GM12878 (cell line): ENCODE measurements at regions not wholly inside any gene's neighbourhood (a gene's known extent, or its start where the extent isn't known, plus 50 kb on each side); places are given as distances from the start of the nearest gene placed in this dataset.

Experiments used
- ATAC-seq: fragments of 200-7000 bp; cut with Tn5 transposase; 3 replicates; pipeline ENCODE4 v1.9.1; 2020; ENCODE audit warnings: mild to moderate bottlenecking, moderate library complexity
- BruUV-seq: library from RNA; stranded (reverse); fragments of 400-500 nt; replicated peaks from 2 replicates; lab custom pipeline; 2021; lab: Mats Ljungman, UMichigan
- CTCF ChIA-PET: fragments of 300-600 bp; sonication (Branson Sonifier 250); formaldehyde crosslinking; extraction: SDS; loops from one replicate; lab custom pipeline; 2021; ENCODE audit warnings: inconsistent platforms; lab: Yijun Ruan, JAX
- POLR2A ChIA-PET: fragments of 350-600 bp; formaldehyde crosslinking; extraction: SDS; loops from one replicate; lab custom pipeline; 2021; ENCODE audit warnings: inconsistent platforms; lab: Charles Lee
- RAD21 ChIA-PET: fragments of 300-600 bp; sonication (Branson Sonifier 250); formaldehyde crosslinking; loops from one replicate; lab custom pipeline; 2023; ENCODE audit warnings: antibody characterized with exemption; ENCODE audit not compliant: unreplicated experiment; lab: Charles Lee
- SMC1A ChIA-PET: fragments of 300-600 bp; sonication (Branson Sonifier 250); formaldehyde crosslinking; loops from one replicate; lab custom pipeline; 2023; ENCODE audit not compliant: unreplicated experiment, uncharacterized antibody; lab: Charles Lee
- DNase-seq: peaks from one replicate; pipeline ENCODE4 v3.0.0-alpha.2; 2011; ENCODE audit warnings: low read depth, low spot score
- FAIRE-seq: peaks from 3 replicates; lab custom pipeline; 2011; peaks lifted over from hg19 to GRCh38; lab: Jason Lieb, UNC
- H2AFZ ChIP-seq: 2 replicates; pipeline ENCODE4 v1.6.0; 2011; ENCODE audit warnings: low read depth, low read length, control low read depth; ENCODE audit not compliant: control insufficient read depth
- H3K27ac ChIP-seq: 2 replicates; pipeline ENCODE4 v1.5.1; 2011; ENCODE audit warnings: control low read depth; ENCODE audit not compliant: control insufficient read depth, insufficient read depth
- H3K27me3 ChIP-seq, 2 experiments: replicated peaks in 1 of 2; 2 replicates each; pipeline versions ENCODE4 v1.6.0 to v1.6.1; 2011; ENCODE audit warnings: low read length in 1 of 2; ENCODE audit not compliant: control insufficient read depth in 2 of 2, insufficient read depth in 2 of 2
- H3K36me3 ChIP-seq, 2 experiments: 2 replicates each; pipeline ENCODE4 v1.5.1; 2011; ENCODE audit warnings: low read length in 1 of 2; ENCODE audit not compliant: control insufficient read depth in 2 of 2, insufficient read depth in 2 of 2
- H3K4me1 ChIP-seq: 2 replicates; pipeline ENCODE4 v1.6.1; 2011; ENCODE audit warnings: mild to moderate bottlenecking, low read length, moderate library complexity, mixed read lengths; ENCODE audit not compliant: control insufficient read depth, insufficient read depth
- H3K4me2 ChIP-seq: 2 replicates; pipeline ENCODE4 v1.6.0; 2011; ENCODE audit warnings: control low read depth; ENCODE audit not compliant: control insufficient read depth, insufficient read depth
- H3K4me3 ChIP-seq: fragments of 200-600 bp; sonication (generic); 2 replicates; pipeline ENCODE4 v1.5.1; 2016
- H3K79me2 ChIP-seq: 2 replicates; pipeline ENCODE4 v1.6.0; 2011; ENCODE audit warnings: low read length; ENCODE audit not compliant: control insufficient read depth, insufficient read depth
- H3K9ac ChIP-seq: 2 replicates; pipeline ENCODE4 v1.8.0; 2011; ENCODE audit warnings: low read length, control low read depth, mixed read lengths; ENCODE audit not compliant: control insufficient read depth, insufficient read depth
- H3K9me3 ChIP-seq: replicated peaks from 3 replicates; pipeline ENCODE4 v1.5.1; 2011; ENCODE audit warnings: mild to moderate bottlenecking, low read length; ENCODE audit not compliant: control insufficient read depth, insufficient read depth
- H4K20me1 ChIP-seq: 2 replicates; pipeline ENCODE4 v1.6.0; 2011; ENCODE audit not compliant: control insufficient read depth, insufficient read depth
- BCL11A ChIP-seq: IDR thresholded peaks from 2 replicates; pipeline ENCODE4 v1.6.1; 2011; ENCODE audit warnings: low read depth, low read length
- CHD1 ChIP-seq: IDR thresholded peaks from 2 replicates; pipeline ENCODE4 v1.6.1; 2012; ENCODE audit warnings: low read depth, low read length, improper control_type of control experiment
- HDAC2 ChIP-seq: fragments of 200-600 bp; sonication (generic); IDR thresholded peaks from 2 replicates; pipeline ENCODE4 v1.6.1; 2017
- HDGF ChIP-seq: fragments of 450-650 bp; IDR thresholded peaks from 2 replicates; pipeline ENCODE4 v1.6.1; 2016; ENCODE audit warnings: antibody characterized with exemption
- IRF4 ChIP-seq: IDR thresholded peaks from 2 replicates; pipeline ENCODE4 v1.6.1; 2011; ENCODE audit warnings: low read depth, low read length
- KAT2A ChIP-seq: conservative IDR thresholded peaks from 2 replicates; pipeline ENCODE4 v1.6.1; 2011; ENCODE audit warnings: low read depth, low read length; ENCODE audit not compliant: control insufficient read depth
- KDM1A ChIP-seq: fragments of 200-600 bp; sonication (generic); IDR thresholded peaks from 2 replicates; pipeline ENCODE4 v1.6.1; 2016; ENCODE audit warnings: borderline replicate concordance
- MAX ChIP-seq: IDR thresholded peaks from 2 replicates; pipeline ENCODE4 v1.6.1; 2012; ENCODE audit warnings: low read depth, low read length, improper control_type of control experiment
- MLLT1 ChIP-seq: fragments of 450-650 bp; IDR thresholded peaks from 2 replicates; pipeline ENCODE4 v1.6.1; 2016; ENCODE audit warnings: mild to moderate bottlenecking
- MTA3 ChIP-seq: IDR thresholded peaks from 2 replicates; pipeline ENCODE4 v1.6.1; 2012; ENCODE audit warnings: low read length, inconsistent platforms, borderline replicate concordance
- MXI1 ChIP-seq: fragments of 150-350 bp; IDR thresholded peaks from 2 replicates; pipeline ENCODE4 v1.6.1; 2011; ENCODE audit warnings: low read depth, mild to moderate bottlenecking, inconsistent platforms, low read length, improper control_type of control experiment
- PAX8 ChIP-seq: fragments of 450-650 bp; IDR thresholded peaks from 2 replicates; pipeline ENCODE4 v1.6.1; 2017; ENCODE audit warnings: mild to moderate bottlenecking, moderate library complexity
- PML ChIP-seq: IDR thresholded peaks from 2 replicates; pipeline ENCODE4 v1.6.1; 2012; ENCODE audit warnings: low read length, inconsistent platforms
- RAD21 ChIP-seq: IDR thresholded peaks from 2 replicates; pipeline ENCODE4 v1.6.1; 2011; ENCODE audit warnings: mild to moderate bottlenecking, low read depth, low read length, moderate library complexity; ENCODE audit not compliant: insufficient read depth
- TBL1XR1 ChIP-seq: IDR thresholded peaks from 2 replicates; pipeline ENCODE4 v1.6.1; 2012; ENCODE audit warnings: low read depth, low read length, improper control_type of control experiment
- ZBTB33 ChIP-seq: fragments of 450-650 bp; IDR thresholded peaks from 2 replicates; pipeline ENCODE4 v1.6.1; 2017; ENCODE audit warnings: mild to moderate bottlenecking
- WGBS: methylation state at CpG from one replicate; pipeline ENCODE4 v1.1.6; 2016; ENCODE audit warnings: low lambda C conversion rate; ENCODE audit not compliant: insufficient replicate concordance, insufficient coverage; ENCODE audit errors: missing lambda C conversion rate; 5-methylcytosine and 5-hydroxymethylcytosine counted together
- in situ Hi-C: fragments of 300-500 bp; cut with MboI; formaldehyde crosslinking; loops from 9 replicates; pipeline ENCODE4 v1.14.3; 2018; ENCODE audit warnings: mixed read lengths
- intact Hi-C: fragments of 100-400 bp; cut with micrococcal nuclease; formaldehyde crosslinking; loops from one replicate; pipeline ENCODE4 v1.14.2; 2022; ENCODE audit not compliant: unreplicated experiment

- TF ChIP-seq PML, result no peak
- no peak for TF ChIP-seq HDGF
- TF ChIP-seq PAX8, result no peak
- no peak for TF ChIP-seq HDAC2
- no peak for TF ChIP-seq IRF4
- no peak for TF ChIP-seq CHD1
- TF ChIP-seq TBL1XR1, result no peak
- TF ChIP-seq KDM1A, result no peak
- no peak for TF ChIP-seq ZBTB33
- no peak for TF ChIP-seq RAD21
- TF ChIP-seq MTA3, result no peak
- TF ChIP-seq MAX, result no peak
- no peak for TF ChIP-seq MXI1
- TF ChIP-seq MLLT1, result no peak
- TF ChIP-seq KAT2A, result no peak
- TF ChIP-seq BCL11A, result no peak
- no peak for FAIRE-seq
- no peak overlapping the region for H3K27ac ChIP-seq
- ATAC-seq, result no peak
- ChIA-PET CTCF (no interaction called here), SMC1A (interaction anchor here (0.8 to 1.5 kb wide), 3 partner anchors 15 to 77 kb away, joined by 3 to 5 read pairs (median 3); no protein-coding TSS in a partner anchor), RAD21 (no interaction called here), POLR2A (interaction anchor here (1.5 kb wide), 1 partner anchor 10 kb away, joined by 4 read pairs; no protein-coding TSS in a partner anchor)
- DNase-seq, result no peak
- no peaks in the 10 kb centered on the region for H3K27me3 ChIP-seq
- no TSS peak for BruUV-seq
- intact Hi-C loops, result no loop called here
- in situ Hi-C loops, result no loop called here
- no peak overlapping the region for H2AFZ ChIP-seq
- 59% methylated on average over 12 of the region's 12 CpGs for WGBS
- H3K4me1 ChIP-seq, result peaks cover 18% of the 10 kb centered on the region
- H3K4me3 ChIP-seq, result no peak overlapping the region
- H3K79me2 ChIP-seq, result no peaks in the 10 kb centered on the region
- no peaks in the 10 kb centered on the region for H3K36me3 ChIP-seq
- H3K9me3 ChIP-seq, result peaks cover 2% of the 10 kb centered on the region; the same call in 2 of the 3 replicates
- H3K9ac ChIP-seq, result no peak overlapping the region
- no peaks in the 10 kb centered on the region for H4K20me1 ChIP-seq
- no peak overlapping the region for H3K4me2 ChIP-seq
Measured at GRCh38 chr3:72006631-72007556, 221.9 kb upstream of the PROK2 start.
